Right ventricle myocardium inferior (tissue), 1 donor: ENCODE measurements at regions not wholly inside any gene's neighbourhood (a gene's known extent, or its start where the extent isn't known, plus 50 kb on each side); places are given as distances from the start of the nearest gene placed in this dataset.

Source experiments
- ATAC-seq: fragments of 200-7000 bp; cut with Tn5 transposase; one replicate; pipeline ENCODE4 v1.9.1; 2020; ENCODE audit warnings: mild to moderate bottlenecking, moderate library complexity
- DNase-seq: peaks from one replicate; pipeline ENCODE4 v3.0.0; 2021; ENCODE audit errors: missing footprints
- intact Hi-C: fragments of 100-400 bp; cut with DNase I; formaldehyde crosslinking; loops from one replicate; pipeline ENCODE4 v1.11.0; 2022
- donor health status: DM: no; HTN: yes; CAD: no; lungs with severe emphysema.

DNA sequence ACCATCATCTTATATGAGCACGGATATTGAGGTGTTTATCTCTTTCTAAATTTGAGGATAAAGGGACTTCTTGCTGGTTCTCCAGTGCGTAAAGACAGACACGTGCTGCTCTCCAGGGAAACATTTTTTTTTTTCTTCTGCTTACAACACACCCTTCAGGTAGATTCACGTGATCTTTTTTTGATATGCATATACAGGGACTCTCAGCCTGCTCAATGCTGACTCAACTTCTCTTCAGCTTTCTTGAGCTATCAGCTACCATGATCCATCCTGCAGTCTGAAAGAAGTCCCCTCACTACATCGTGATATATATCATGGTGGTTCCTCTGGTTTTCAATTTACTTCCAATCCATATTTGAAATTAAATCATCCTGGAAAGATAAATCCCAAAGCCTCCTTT, 87.1 kb upstream of the SLITRK3 start:
- DNase-seq (no peak), ATAC-seq (no peak)
- intact Hi-C loops: no loop called here

DNA sequence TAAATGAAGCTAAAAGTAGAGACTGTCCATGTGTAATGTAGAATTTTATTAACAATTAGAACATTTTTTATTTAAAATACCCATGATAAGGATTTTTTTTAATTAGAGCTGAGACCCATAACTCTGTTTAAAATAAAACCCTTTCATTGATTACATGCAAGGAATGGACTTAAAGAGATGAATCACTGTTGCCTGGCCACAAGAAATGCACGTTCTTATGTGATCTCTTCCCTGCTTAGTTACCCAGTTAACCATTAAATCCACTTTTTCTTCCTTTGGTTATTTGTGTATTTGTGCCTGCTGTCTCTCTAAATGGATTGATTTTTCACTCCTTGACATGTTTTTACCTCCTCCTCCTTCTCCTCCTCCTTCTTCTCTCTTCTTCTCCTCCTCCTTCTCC, 83.3 kb upstream of the SLITRK3 start:
- no peak for ATAC-seq
- DNase-seq: no peak
- intact Hi-C loops: no loop called here

DNA sequence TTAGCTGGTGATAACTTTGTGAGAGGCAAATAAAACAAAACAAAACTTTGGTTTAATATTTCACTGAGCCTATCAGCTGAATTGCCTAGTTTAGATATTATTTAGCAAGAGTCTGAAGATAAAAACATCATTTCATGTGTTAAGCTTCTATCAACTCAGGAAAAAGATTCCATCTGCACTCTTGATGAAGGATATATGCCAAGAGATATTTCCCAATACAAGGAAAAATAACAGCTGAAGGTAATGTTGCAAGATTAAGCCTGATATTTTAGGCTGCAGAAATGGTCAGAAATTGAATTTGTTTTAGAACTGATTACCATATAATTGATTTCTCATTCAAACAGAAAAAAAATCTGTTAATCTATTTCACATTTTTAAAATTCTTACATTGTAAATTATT, 77.2 kb upstream of the SLITRK3 start:
- intact Hi-C loops: no loop called here
- DNase-seq (no peak), ATAC-seq (no peak)

DNA sequence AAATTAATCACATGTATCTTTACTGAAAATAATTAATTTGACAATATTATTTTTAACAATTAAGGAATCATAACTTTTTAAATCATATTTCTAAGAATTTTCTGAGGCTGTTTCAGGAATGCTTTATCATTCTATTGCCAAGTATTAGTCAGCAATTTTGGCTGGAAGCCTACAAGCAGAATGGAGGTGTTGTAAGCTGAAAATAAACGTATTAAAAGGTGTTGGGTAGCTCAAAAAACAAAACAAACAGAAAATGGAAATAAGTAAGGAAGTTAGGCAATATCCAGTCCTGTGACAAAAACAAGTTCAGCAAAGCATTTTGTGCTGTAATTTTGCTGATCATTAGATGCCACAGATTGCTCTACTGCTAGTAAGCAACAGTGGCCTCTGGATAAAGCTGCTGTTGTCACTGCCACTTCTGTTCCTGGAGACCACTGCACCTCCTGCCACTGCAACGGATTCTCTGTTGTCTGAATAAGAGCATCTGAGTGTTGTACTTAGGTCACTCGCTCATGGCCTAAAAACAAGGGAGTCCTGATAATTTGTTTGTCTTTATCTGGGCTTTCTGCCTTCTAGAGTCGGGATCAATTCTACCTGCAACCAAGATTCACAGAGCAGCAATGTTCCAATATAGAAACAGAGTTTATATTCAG, 63.5 kb upstream of the SLITRK3 start:
- ATAC-seq (no peak), DNase-seq (no peak)
- intact Hi-C loops: no loop called here

DNA sequence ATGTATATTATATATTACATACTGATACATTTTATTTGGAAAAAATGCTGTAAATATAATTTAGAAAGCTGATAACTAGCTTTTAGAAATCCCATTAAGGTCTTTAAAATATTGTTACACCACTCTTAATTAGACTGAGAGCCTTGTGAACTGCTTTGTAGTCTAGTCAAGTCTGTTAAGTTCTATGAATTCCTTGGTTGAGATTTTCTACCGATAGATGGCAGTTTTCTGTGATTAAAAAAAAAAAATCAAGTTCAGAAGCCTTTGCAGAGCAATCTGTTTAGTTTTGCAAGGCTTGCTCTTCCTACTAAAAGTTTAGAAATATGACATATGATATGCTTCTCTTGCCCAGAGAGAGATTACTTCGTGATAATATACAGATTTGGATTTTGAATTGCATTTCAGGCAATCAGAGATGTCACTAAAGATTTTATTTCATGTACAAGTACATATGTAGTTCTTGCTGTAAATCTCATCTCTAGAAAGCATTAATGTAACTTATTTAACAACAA, 60.4 kb upstream of the SLITRK3 start:
- intact Hi-C loops: no loop called here
- ATAC-seq (no peak), DNase-seq (no peak)

DNA sequence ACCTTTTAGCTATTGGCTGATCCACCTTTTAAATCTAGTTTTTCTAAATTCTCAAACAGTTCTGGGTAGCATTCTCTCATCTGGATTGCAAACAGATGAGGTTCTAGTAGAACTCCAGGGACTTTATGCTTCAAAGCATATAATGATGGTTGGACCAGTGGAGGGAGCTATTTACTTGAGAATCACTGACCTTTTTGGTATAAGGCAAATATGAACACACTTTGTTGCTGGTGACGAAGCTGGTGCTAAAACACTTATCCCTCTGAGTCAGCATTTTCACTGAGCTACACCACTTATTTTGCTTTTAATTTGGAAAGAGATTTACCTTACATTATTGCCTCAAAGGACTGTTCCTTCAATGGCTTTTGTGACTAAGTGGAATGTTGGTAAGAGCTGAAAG, 58.6 kb upstream of the SLITRK3 start:
- DNase-seq (no peak), ATAC-seq (peak; percentile 37)
- intact Hi-C loops: no loop called here
